ENCODE measurements at regions not wholly inside any gene's neighbourhood (a gene's known extent, or its start where the extent isn't known, plus 50 kb on each side); places are given as distances from the start of the nearest gene placed in this dataset.
A peak's percentile ranks its signal among the peaks of the same experiment; 100 is the strongest.

- no peak overlapping the region; a peak in 1 of 7 replicates for H3K27ac Mint-ChIP-seq
- H3K9ac ChIP-seq (ENCODE audit: extremely low read depth, insufficient read length, low read length) = no peak overlapping the region
- H2BK120ac ChIP-seq (ENCODE audit: low read depth, low read length, poor library complexity, severe bottlenecking) = no peak overlapping the region
- no peak overlapping the region for H3K23ac ChIP-seq (ENCODE audit: insufficient read length, low read depth, low read length)
- no CpG with 5 or more reads among the region's 4 CpGs for WGBS (ENCODE audit: extremely low coverage, insufficient read length, low lambda C conversion rate)
- H3K27me3 ChIP-seq (ENCODE audit: insufficient read depth, low read length) = no peaks in the 10 kb centered on the region
- H4K91ac ChIP-seq (ENCODE audit: insufficient read length, low read depth, low read length) = no peak overlapping the region
- H3K56ac ChIP-seq (ENCODE audit: insufficient read length, low read depth, low read length) = no peak overlapping the region
- no peaks in the 10 kb centered on the region for H3K79me2 ChIP-seq (ENCODE audit: insufficient read depth, low read length)
- no peak for TF ChIP-seq CTCF (conservative IDR thresholded peaks at IDR 0.05)
- H3K79me1 ChIP-seq (ENCODE audit: insufficient read depth, low read depth, low read length, poor library complexity, severe bottlenecking) = no peaks in the 10 kb centered on the region
- H4K20me1 ChIP-seq (ENCODE audit: control insufficient read depth, insufficient read depth, insufficient read length) = no peaks in the 10 kb centered on the region
- peaks cover 7% of the 10 kb centered on the region for H3K27me3 Mint-ChIP-seq (ENCODE audit: low read depth)
- H3K36me3 Mint-ChIP-seq (ENCODE audit: insufficient read depth in 1 of 3, low read depth in 3 of 3) = no peaks in the 10 kb centered on the region
- no peak overlapping the region for H2AK5ac ChIP-seq (ENCODE audit: insufficient read length, low read length)
- no peak overlapping the region for H2BK12ac ChIP-seq (ENCODE audit: insufficient read length, low read depth, low read length)
- H2AFZ ChIP-seq (ENCODE audit: low read length) = no peak overlapping the region
- no peak overlapping the region for H3T11ph ChIP-seq (ENCODE audit: low read length)
- no peak overlapping the region for H2BK20ac ChIP-seq (ENCODE audit: low read depth, low read length, poor library complexity, severe bottlenecking)
- no peak overlapping the region for H4K8ac ChIP-seq (replicated peaks; ENCODE audit: insufficient read length, low read depth, low read length)
- peak; percentile 37 for DNase-seq
- no peaks in the 10 kb centered on the region for H3K9me3 ChIP-seq (ENCODE audit: control insufficient read depth, low read depth, low read length)
- H3K14ac ChIP-seq (ENCODE audit: insufficient read depth, low read length) = no peak overlapping the region
- H2BK5ac ChIP-seq (ENCODE audit: insufficient read length, low read length) = no peak overlapping the region
- no peaks in the 10 kb centered on the region for H3K9me3 Mint-ChIP-seq
- no peak overlapping the region for H3K27ac ChIP-seq (ENCODE audit: insufficient read length, low read depth, low read length)
- peak overlapping the region; percentile 57 for H3K18ac ChIP-seq (ENCODE audit: insufficient read length, low read depth, low read length)
- no peak overlapping the region for H3K4me3 Mint-ChIP-seq
- no peaks in the 10 kb centered on the region for H3K23me2 ChIP-seq (ENCODE audit: insufficient read length, low read depth, low read length, poor library complexity, severe bottlenecking)
- no peaks in the 10 kb centered on the region for H3K4me1 ChIP-seq (ENCODE audit: insufficient read depth, low read length)
- H3K4me2 ChIP-seq (ENCODE audit: insufficient read depth, insufficient read length, low read length) = no peak overlapping the region
- H3K4me1 Mint-ChIP-seq = peaks cover 9 to 10% of the 10 kb centered on the region in 2 experiments
- no peak overlapping the region for H4K5ac ChIP-seq (ENCODE audit: insufficient read length, low read depth, low read length)
- H3K4ac ChIP-seq (ENCODE audit: low read depth, low read length) = no peak overlapping the region
- no peak overlapping the region for H2BK15ac ChIP-seq (ENCODE audit: low read depth, low read length)
Observed at GRCh38 chr11:95592471-95592870, 197.1 kb downstream of the FAM76B start.
